Glutamatergic neuron (in vitro differentiated cells): ENCODE measurements at regions not wholly inside any gene's neighbourhood (a gene's known extent, or its start where the extent isn't known, plus 50 kb on each side); places are given as distances from the start of the nearest gene placed in this dataset.

Source experiments
- DNase-seq: peaks from one replicate; pipeline ENCODE4 v3.0.0; 2022
- H3K27ac Mint-ChIP-seq: one replicate; pipeline ENCODE4 v1.8.0; 2020; ENCODE audit warnings: mild to moderate bottlenecking, mixed read lengths, inconsistent platforms; ENCODE audit not compliant: unreplicated experiment
- H3K27me3 Mint-ChIP-seq: one replicate; pipeline ENCODE4 v1.8.0; 2020; ENCODE audit warnings: mild to moderate bottlenecking, moderate library complexity, mixed read lengths, inconsistent platforms; ENCODE audit not compliant: unreplicated experiment
- H3K36me3 Mint-ChIP-seq: one replicate; pipeline ENCODE4 v1.8.0; 2020; ENCODE audit warnings: mild to moderate bottlenecking, mixed read lengths, inconsistent platforms; ENCODE audit not compliant: unreplicated experiment
- H3K4me1 Mint-ChIP-seq: one replicate; pipeline ENCODE4 v1.8.0; 2020; ENCODE audit warnings: mild to moderate bottlenecking, low read depth, mixed read lengths, inconsistent platforms; ENCODE audit not compliant: unreplicated experiment
- H3K4me3 Mint-ChIP-seq: one replicate; pipeline ENCODE4 v1.8.0; 2020; ENCODE audit warnings: mild to moderate bottlenecking, mixed read lengths, inconsistent platforms; ENCODE audit not compliant: unreplicated experiment
- H3K9me3 Mint-ChIP-seq: one replicate; pipeline ENCODE4 v1.8.0; 2020; ENCODE audit warnings: mild to moderate bottlenecking, moderate library complexity, mixed read lengths, inconsistent platforms; ENCODE audit not compliant: unreplicated experiment
- CTCF ChIP-seq: fragments of 200-600 bp; sonication (generic); IDR thresholded peaks from one replicate; pipeline ENCODE4 v1.5.0; 2021; ENCODE audit not compliant: partially characterized antibody, unreplicated experiment

- Mint-ChIP-seq H3K9me3 (peaks cover 2% of the 10 kb centered on the region), H3K4me1 (no peaks in the 10 kb centered on the region), H3K27me3 (no peaks in the 10 kb centered on the region), H3K4me3 (no peak overlapping the region), H3K36me3 (no peaks in the 10 kb centered on the region), H3K27ac (no peak overlapping the region)
- no peak for DNase-seq
- TF ChIP-seq CTCF, result no peak
These were observed 497.2 kb upstream of the ZEB2 start for GRCh38 chr2:145017149-145017548.

DNA sequence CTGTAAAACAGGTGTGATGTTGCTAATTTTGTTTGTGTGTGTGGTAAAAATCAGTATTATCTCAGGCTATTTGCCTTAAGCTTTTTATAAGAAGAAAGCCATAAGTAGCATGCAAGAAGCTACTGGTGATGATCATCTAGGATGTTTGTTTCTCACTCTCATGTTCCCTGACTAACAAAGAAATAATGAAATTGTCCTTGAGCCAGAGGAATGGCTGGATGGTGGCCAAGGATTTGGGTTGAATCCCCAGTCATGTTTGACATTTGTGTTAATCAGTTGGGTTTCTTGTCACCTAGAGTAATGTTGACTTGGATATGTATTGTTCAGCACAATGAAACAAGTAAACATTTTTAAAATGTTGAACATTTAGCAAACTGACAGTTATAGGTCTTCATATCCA, 496.8 kb upstream of the ZEB2 start:
- no peaks in the 10 kb centered on the region for H3K4me1 Mint-ChIP-seq
- no peak overlapping the region for H3K4me3 Mint-ChIP-seq
- H3K36me3 Mint-ChIP-seq, result no peaks in the 10 kb centered on the region
- no peaks in the 10 kb centered on the region for H3K27me3 Mint-ChIP-seq
- DNase-seq, result no peak
- no peak overlapping the region for H3K27ac Mint-ChIP-seq
- TF ChIP-seq CTCF, result no peak
- peaks cover 2% of the 10 kb centered on the region for H3K9me3 Mint-ChIP-seq

DNA sequence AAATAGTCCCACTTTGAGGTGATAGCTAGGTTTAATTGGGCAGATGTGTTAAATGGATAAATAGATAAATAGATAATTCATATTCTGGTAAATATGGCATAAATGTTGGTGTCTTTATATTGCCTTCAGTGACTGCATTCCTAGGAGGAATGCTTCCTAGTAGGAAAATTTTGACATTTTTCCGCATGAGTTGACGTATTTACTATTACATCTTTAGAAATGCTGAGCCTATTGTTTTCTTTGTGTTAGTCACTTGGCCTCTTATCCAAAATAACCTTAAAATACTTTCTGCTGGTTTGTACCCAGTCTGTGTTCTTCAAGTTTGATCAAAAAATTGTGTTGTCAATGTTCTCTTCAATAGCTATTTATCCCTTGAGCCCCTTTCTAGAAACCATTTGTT, 495.6 kb upstream of the ZEB2 start:
- Mint-ChIP-seq H3K36me3 (no peaks in the 10 kb centered on the region), H3K4me1 (no peaks in the 10 kb centered on the region), H3K9me3 (peaks cover 2% of the 10 kb centered on the region), H3K27ac (no peak overlapping the region), H3K27me3 (no peaks in the 10 kb centered on the region), H3K4me3 (no peak overlapping the region)
- DNase-seq, result no peak
- TF ChIP-seq CTCF, result no peak

- Mint-ChIP-seq H3K4me1 (peaks cover 4% of the 10 kb centered on the region), H3K27ac (no peak overlapping the region), H3K9me3 (peaks cover 2% of the 10 kb centered on the region), H3K27me3 (peaks cover under 1% of the 10 kb centered on the region), H3K4me3 (no peak overlapping the region), H3K36me3 (no peaks in the 10 kb centered on the region)
- no peak for DNase-seq
- no peak for TF ChIP-seq CTCF
These were observed 492.9 kb upstream of the ZEB2 start for GRCh38 chr2:145012806-145013205.

DNA sequence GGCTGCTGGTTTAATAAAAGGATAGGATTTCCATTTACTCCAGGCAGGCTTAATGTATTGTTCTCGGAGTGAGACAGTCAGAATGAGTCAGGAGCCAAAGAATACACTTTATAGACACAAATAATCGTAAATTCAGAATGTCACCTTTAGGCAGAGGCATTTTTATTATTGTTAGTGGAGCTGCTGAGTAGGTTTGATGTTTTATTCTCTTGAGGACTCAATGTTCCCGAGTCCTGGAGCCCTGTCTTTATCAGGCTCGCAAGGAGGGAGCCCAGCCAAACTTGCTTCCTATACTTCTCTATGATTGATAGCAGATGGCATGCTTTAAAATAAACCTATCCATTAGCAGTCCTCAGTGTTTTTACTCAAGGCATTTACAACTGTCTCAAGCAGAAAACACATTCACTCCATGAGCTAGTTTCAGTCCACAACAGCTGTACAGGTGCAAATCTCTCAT, 492.3 kb upstream of the ZEB2 start:
- Mint-ChIP-seq H3K27me3 (peaks cover 3% of the 10 kb centered on the region), H3K27ac (no peak overlapping the region), H3K4me3 (no peak overlapping the region), H3K4me1 (peaks cover 8% of the 10 kb centered on the region), H3K36me3 (no peaks in the 10 kb centered on the region), H3K9me3 (peaks cover 5% of the 10 kb centered on the region)
- no peak for TF ChIP-seq CTCF
- DNase-seq, result no peak
